H1 (cell line): ENCODE measurements at regions not wholly inside any gene's neighbourhood (a gene's known extent, or its start where the extent isn't known, plus 50 kb on each side); places are given as distances from the start of the nearest gene placed in this dataset.
A peak's percentile ranks its signal among the peaks of the same experiment; 100 is the strongest.
"Not testable (repeated sequence)": the region's sequence is repeated elsewhere in the genome, so short reads cannot be mapped to it uniquely, and the experiment has no call there.

Experiments used
- CTCF ChIA-PET: fragments of 300-600 bp; sonication (Branson Sonifier 250); formaldehyde crosslinking; loops from one replicate; lab custom pipeline; 2021; ENCODE audit not compliant: partially characterized antibody; lab: Charles Lee
- POLR2A ChIA-PET: fragments of 300-600 bp; sonication (Branson Sonifier 250); formaldehyde crosslinking; loops from one replicate; lab custom pipeline; 2021; ENCODE audit warnings: inconsistent platforms; ENCODE audit not compliant: partially characterized antibody; lab: Charles Lee
- DNase-seq, 2 experiments: peaks; one replicate each; pipeline versions ENCODE4 v3.0.0 to v3.0.0-alpha.2; 2010 to 2022; ENCODE audit warnings: low spot score in 2 of 2, low read depth in 1 of 2, mixed read lengths in 1 of 2
- FAIRE-seq: peaks from 2 replicates; lab custom pipeline; 2011; peaks lifted over from hg19 to GRCh38; lab: Jason Lieb, UNC
- H2AFZ ChIP-seq: 2 replicates; pipeline ENCODE4 v1.8.1; 2012; ENCODE audit warnings: low read length, inconsistent platforms
- H2AK5ac ChIP-seq: 2 replicates; pipeline ENCODE4 v1.6.1; 2013; ENCODE audit warnings: low read depth, low read length
- H2BK120ac ChIP-seq: replicated peaks from 2 replicates; pipeline ENCODE3; 2013; ENCODE audit warnings: low read depth, low read length, inconsistent platforms
- H2BK12ac ChIP-seq: 2 replicates; pipeline ENCODE4 v1.6.1; 2013; ENCODE audit warnings: low read depth, low read length
- H2BK15ac ChIP-seq: 2 replicates; pipeline ENCODE4 v1.6.1; 2013; ENCODE audit warnings: low read length
- H2BK20ac ChIP-seq: 2 replicates; pipeline ENCODE4 v1.6.1; 2013; ENCODE audit warnings: low read length
- H2BK5ac ChIP-seq: 2 replicates; pipeline ENCODE4 v1.6.1; 2013; ENCODE audit warnings: low read depth, low read length
- H3K14ac ChIP-seq: 2 replicates; pipeline ENCODE4 v1.6.1; 2013; ENCODE audit warnings: inconsistent platforms; ENCODE audit not compliant: insufficient read length
- H3K18ac ChIP-seq: 2 replicates; pipeline ENCODE4 v1.6.1; 2013; ENCODE audit warnings: low read length; ENCODE audit errors: extremely low read depth
- H3K23ac ChIP-seq: 2 replicates; pipeline ENCODE4 v1.6.1; 2013; ENCODE audit warnings: inconsistent platforms; ENCODE audit not compliant: insufficient read length
- H3K23me2 ChIP-seq: 2 replicates; pipeline ENCODE4 v1.6.1; 2013; ENCODE audit warnings: low read depth, low read length
- H3K27ac ChIP-seq: 2 replicates; pipeline ENCODE4 v1.6.1; 2011; ENCODE audit warnings: low read depth, low read length, inconsistent platforms
- H3K27me3 ChIP-seq, 4 experiments: replicated peaks in 1 of 4; 1 replicate in 1 of 4; 2 replicates in 3 of 4; pipeline versions ENCODE4 v1.6.1 to v1.8.1; 2011 to 2013; ENCODE audit warnings: low read length in 3 of 4, mild to moderate bottlenecking in 3 of 4, inconsistent platforms in 2 of 4, mixed read lengths in 2 of 4, moderate library complexity in 1 of 4; ENCODE audit not compliant: control insufficient read depth in 3 of 4, insufficient read depth in 3 of 4; ENCODE audit errors: extremely low read depth in 1 of 4
- H3K36me3 ChIP-seq, 4 experiments: 2 replicates each; pipeline versions ENCODE4 v1.6.1 to v1.8.1; 2011 to 2013; ENCODE audit warnings: mild to moderate bottlenecking in 4 of 4, low read length in 3 of 4, moderate library complexity in 2 of 4, control low read depth in 1 of 4, inconsistent platforms in 1 of 4; ENCODE audit not compliant: insufficient read depth in 4 of 4, control insufficient read depth in 2 of 4
- H3K4ac ChIP-seq: replicated peaks from 2 replicates; pipeline ENCODE3; 2013; ENCODE audit warnings: low read length, low read depth, mixed read lengths, inconsistent platforms; ENCODE audit not compliant: insufficient read length
- H3K4me1 ChIP-seq, 4 experiments: replicated peaks in 1 of 4; 1 replicate in 1 of 4; 2 replicates in 3 of 4; pipeline versions ENCODE4 v1.6.1 to v1.8.1; 2011 to 2013; ENCODE audit warnings: low read length in 3 of 4, inconsistent platforms in 2 of 4, mixed read lengths in 1 of 4; ENCODE audit not compliant: insufficient read depth in 4 of 4, control insufficient read depth in 3 of 4
- H3K4me2 ChIP-seq, 2 experiments: 2 replicates each; pipeline versions ENCODE4 v1.6.1 to v1.8.1; 2011 to 2013; ENCODE audit warnings: low read depth in 2 of 2, low read length in 2 of 2, control low read depth in 1 of 2, inconsistent platforms in 1 of 2, mild to moderate bottlenecking in 1 of 2; ENCODE audit not compliant: insufficient read depth in 1 of 2
- H3K4me3 ChIP-seq, 4 experiments: fragments of 200-600, 300-600 bp in 1 of 4; sonication (generic), shearing (Covaris generic), sonication (Bioruptor Twin) in 1 of 4; 2 replicates each; pipeline versions ENCODE4 v1.5.1 to v1.8.1; 2011 to 2016; ENCODE audit warnings: low read length in 4 of 4, low read depth in 3 of 4, control low read depth in 2 of 4, inconsistent platforms in 2 of 4, mild to moderate bottlenecking in 2 of 4, mixed read lengths in 1 of 4, moderate library complexity in 1 of 4; ENCODE audit not compliant: insufficient read depth in 2 of 4; ENCODE audit errors: extremely low read depth in 1 of 4
- H3K56ac ChIP-seq: replicated peaks from 2 replicates; pipeline ENCODE3; 2013; ENCODE audit warnings: low read depth, mild to moderate bottlenecking, mixed read lengths, low read length, inconsistent platforms; ENCODE audit not compliant: insufficient read length
- H3K79me1 ChIP-seq: 2 replicates; pipeline ENCODE4 v1.6.1; 2013; ENCODE audit warnings: low read depth, low read length, control low read depth
- H3K79me2 ChIP-seq, 2 experiments: 2 replicates each; pipeline versions ENCODE4 v1.6.1 to v1.8.1; 2012 to 2013; ENCODE audit warnings: low read length in 2 of 2, mild to moderate bottlenecking in 2 of 2, inconsistent platforms in 1 of 2; ENCODE audit not compliant: insufficient read depth in 2 of 2, control insufficient read depth in 1 of 2
- H3K9ac ChIP-seq, 4 experiments: replicated peaks in 1 of 4; 1 replicate in 1 of 4; 2 replicates in 3 of 4; pipeline versions ENCODE4 v1.6.1 to v1.8.1; 2011 to 2013; ENCODE audit warnings: low read depth in 3 of 4, low read length in 3 of 4, control low read depth in 2 of 4, mild to moderate bottlenecking in 2 of 4, moderate library complexity in 2 of 4, inconsistent platforms in 1 of 4; ENCODE audit errors: extremely low read depth in 1 of 4
- H3K9me3 ChIP-seq, 2 experiments: 2 replicates each; pipeline versions ENCODE4 v1.6.1 to v1.8.1; 2012 to 2013; ENCODE audit warnings: mild to moderate bottlenecking in 2 of 2, moderate library complexity in 2 of 2, control low read depth in 1 of 2, inconsistent platforms in 1 of 2, low read depth in 1 of 2, low read length in 1 of 2, mixed read lengths in 1 of 2; ENCODE audit not compliant: insufficient read depth in 2 of 2
- H4K20me1 ChIP-seq, 2 experiments: replicated peaks in 1 of 2; 2 replicates each; pipeline versions ENCODE3 to v1.8.1; 2011 to 2013; ENCODE audit warnings: inconsistent platforms in 2 of 2, low read length in 2 of 2, mild to moderate bottlenecking in 1 of 2; ENCODE audit not compliant: insufficient read depth in 2 of 2, control insufficient read depth in 1 of 2
- H4K5ac ChIP-seq: 2 replicates; pipeline ENCODE4 v1.6.1; 2013; ENCODE audit warnings: low read length, low read depth, mixed read lengths, inconsistent platforms; ENCODE audit not compliant: insufficient read length
- H4K8ac ChIP-seq: 2 replicates; pipeline ENCODE4 v1.8.0; 2013; ENCODE audit warnings: mild to moderate bottlenecking, moderate library complexity, low read length, inconsistent platforms; ENCODE audit not compliant: insufficient read depth; ENCODE audit errors: extremely low read depth
- H4K91ac ChIP-seq: replicated peaks from 2 replicates; pipeline ENCODE3; 2013; ENCODE audit warnings: low read length, mixed read lengths, inconsistent platforms; ENCODE audit not compliant: insufficient read length
- CTCF ChIP-seq, 3 experiments: IDR thresholded peaks; 1 replicate in 2 of 3; 2 replicates in 1 of 3; pipeline versions ENCODE4 v1.5.1 to v1.6.1; 2011; ENCODE audit warnings: low read length in 3 of 3, mild to moderate bottlenecking in 3 of 3, inconsistent platforms in 2 of 3, low read depth in 1 of 3, moderate library complexity in 1 of 3; ENCODE audit not compliant: insufficient read depth in 1 of 3; ENCODE audit errors: control extremely low read depth in 1 of 3
- RAD21 ChIP-seq, 2 experiments: IDR thresholded peaks in 1 of 2; conservative IDR thresholded peaks in 1 of 2; 2 replicates each; pipeline ENCODE4 v1.6.1; 2011; ENCODE audit warnings: low read depth in 2 of 2, low read length in 2 of 2, improper control_type of control experiment in 1 of 2, inconsistent platforms in 1 of 2, mild to moderate bottlenecking in 1 of 2, moderate library complexity in 1 of 2
- WGBS, 2 experiments: shearing (Covaris generic) in 1 of 2; methylation state at CpG; one replicate each; pipeline versions ENCODE4 v1.1.6 to v1.1.7; 2013 to 2015; ENCODE audit warnings: low lambda C conversion rate in 2 of 2, mixed read lengths in 2 of 2, inconsistent platforms in 1 of 2, low coverage in 1 of 2, missing lambda C conversion rate in 1 of 2; ENCODE audit not compliant: insufficient replicate concordance in 2 of 2, insufficient coverage in 1 of 2, insufficient read length in 1 of 2; ENCODE audit errors: extremely low coverage in 1 of 2, missing lambda C conversion rate in 1 of 2; 5-methylcytosine and 5-hydroxymethylcytosine counted together

- H3K4me3 ChIP-seq, H2AFZ ChIP-seq, H3K23me2 ChIP-seq, H3K4ac ChIP-seq, CTCF ChIA-PET, H3K18ac ChIP-seq, H3K27me3 ChIP-seq, POLR2A ChIA-PET, H3K36me3 ChIP-seq, H3K79me1 ChIP-seq, H2BK120ac ChIP-seq, H3K9me3 ChIP-seq, H2BK15ac ChIP-seq, H3K23ac ChIP-seq, H3K79me2 ChIP-seq, H3K9ac ChIP-seq, H3K27ac ChIP-seq, H3K56ac ChIP-seq, H2BK12ac ChIP-seq, H3K14ac ChIP-seq, H3K4me2 ChIP-seq, H2AK5ac ChIP-seq, H3K4me1 ChIP-seq, H4K91ac ChIP-seq, H4K5ac ChIP-seq, H4K8ac ChIP-seq, H4K20me1 ChIP-seq, H2BK5ac ChIP-seq, H2BK20ac ChIP-seq: not testable (repeated sequence)
- FAIRE-seq = peak; percentile 82
- TF ChIP-seq CTCF (IDR thresholded peaks at IDR 0.05; ENCODE audit: control extremely low read depth in 1 of 3, insufficient read depth in 1 of 3, low read depth in 1 of 3, low read length in 3 of 3) (peak; percentile 43 to 71 (median 61)), RAD21 (IDR thresholded peaks at IDR 0.05 in 1 of 2, conservative IDR thresholded peaks at IDR 0.05 in 1 of 2; ENCODE audit: low read depth in 2 of 2, low read length in 2 of 2) (peak; percentile 67 to 76)
- WGBS, 2 experiments = 12% methylated on average over 4 of the region's 19 CpGs; no CpG with 5 or more reads in 1 of the 2 experiments
- DNase-seq = peak in 1 of 2 experiments; percentile 52
Measured at GRCh38 chr16:15219679-15220615, 125.9 kb upstream of the RRN3 start.
